ENCODE measurements at regions not wholly inside any gene's neighbourhood (a gene's known extent, or its start where the extent isn't known, plus 50 kb on each side); places are given as distances from the start of the nearest gene placed in this dataset.
A peak's percentile ranks its signal among the peaks of the same experiment; 100 is the strongest.

DNA sequence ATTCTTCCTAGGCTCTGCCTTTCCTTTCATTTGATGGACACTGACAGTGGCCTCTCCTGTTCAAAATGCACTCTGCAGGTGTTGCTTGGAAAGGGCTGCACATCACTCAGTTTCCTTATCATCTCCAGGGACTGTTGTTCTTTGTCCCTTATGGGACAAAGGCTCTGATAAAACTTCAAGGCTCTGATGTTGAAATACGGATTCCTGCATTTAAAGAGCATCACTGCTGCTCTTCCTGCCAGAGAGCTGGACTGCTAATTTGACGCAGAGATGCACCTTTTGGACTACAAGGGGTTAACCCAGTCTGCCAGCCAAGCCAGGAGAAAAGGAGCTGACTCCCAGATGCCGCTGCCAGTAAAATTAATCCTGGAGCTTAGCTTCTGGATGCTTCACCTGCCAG lies 952.1 kb downstream of the DIAPH3 start:
- WGBS, 4 donors: 79 to 94% (median 88%) methylated on average over 2 to 3 of the region's 3 CpGs
- Histone ChIP-seq H3K4me1 (no peaks in the 10 kb centered on the region), H3K36me3 (no peaks in the 10 kb centered on the region), H3K4me3 (no peak overlapping the region), H3K27ac (no peak overlapping the region), H3K27me3 (no peaks in the 10 kb centered on the region), H3K9me3 (no peaks in the 10 kb centered on the region)
- ATAC-seq (no peak), DNase-seq (no peak)
- TF ChIP-seq, protein P1, sequence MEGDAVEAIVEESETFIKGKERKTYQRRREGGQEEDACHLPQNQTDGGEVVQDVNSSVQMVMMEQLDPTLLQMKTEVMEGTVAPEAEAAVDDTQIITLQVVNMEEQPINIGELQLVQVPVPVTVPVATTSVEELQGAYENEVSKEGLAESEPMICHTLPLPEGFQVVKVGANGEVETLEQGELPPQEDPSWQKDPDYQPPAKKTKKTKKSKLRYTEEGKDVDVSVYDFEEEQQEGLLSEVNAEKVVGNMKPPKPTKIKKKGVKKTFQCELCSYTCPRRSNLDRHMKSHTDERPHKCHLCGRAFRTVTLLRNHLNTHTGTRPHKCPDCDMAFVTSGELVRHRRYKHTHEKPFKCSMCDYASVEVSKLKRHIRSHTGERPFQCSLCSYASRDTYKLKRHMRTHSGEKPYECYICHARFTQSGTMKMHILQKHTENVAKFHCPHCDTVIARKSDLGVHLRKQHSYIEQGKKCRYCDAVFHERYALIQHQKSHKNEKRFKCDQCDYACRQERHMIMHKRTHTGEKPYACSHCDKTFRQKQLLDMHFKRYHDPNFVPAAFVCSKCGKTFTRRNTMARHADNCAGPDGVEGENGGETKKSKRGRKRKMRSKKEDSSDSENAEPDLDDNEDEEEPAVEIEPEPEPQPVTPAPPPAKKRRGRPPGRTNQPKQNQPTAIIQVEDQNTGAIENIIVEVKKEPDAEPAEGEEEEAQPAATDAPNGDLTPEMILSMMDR (IDR thresholded peaks at IDR 0.05): no peak
- intact Hi-C loops (cut with DNase I): no loop called here

DNA sequence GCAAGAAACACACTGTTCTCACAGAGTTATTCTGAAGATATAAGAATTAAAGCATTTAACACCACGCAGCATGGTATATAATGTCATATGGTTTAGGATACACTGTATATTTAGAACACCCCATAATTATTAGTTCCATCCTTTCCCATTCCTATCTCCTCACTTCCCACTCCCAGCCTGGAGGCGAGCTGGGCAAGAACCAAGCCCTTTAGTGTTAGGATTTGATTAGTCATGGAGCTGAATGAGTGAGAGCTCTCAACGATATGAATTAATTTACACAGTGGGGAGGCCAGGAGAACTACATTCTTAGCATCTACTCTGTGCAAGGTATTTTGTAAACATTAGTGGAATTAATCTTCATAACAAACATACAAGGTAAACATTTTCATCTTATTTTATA lies 934.3 kb downstream of the DIAPH3 start:
- no peaks in the 10 kb centered on the region for H3K36me3 ChIP-seq
- intact Hi-C loops (cut with DNase I): no loop called here
- no peaks in the 10 kb centered on the region for H3K27me3 ChIP-seq
- no peak for ATAC-seq
- H3K9me3 ChIP-seq: no peaks in the 10 kb centered on the region
- no peak for TF ChIP-seq POLR2A (IDR thresholded peaks at IDR 0.05)
- TF ChIP-seq, protein P1 (IDR thresholded peaks at IDR 0.05): no peak
- no peak for DNase-seq
- no peak overlapping the region for H3K27ac ChIP-seq
- no peaks in the 10 kb centered on the region for H3K4me1 ChIP-seq
- H3K4me3 ChIP-seq: no peak overlapping the region
- WGBS, 4 donors: 93 to 96% (median 95%) methylated on average over 3 of the region's 3 CpGs

DNA sequence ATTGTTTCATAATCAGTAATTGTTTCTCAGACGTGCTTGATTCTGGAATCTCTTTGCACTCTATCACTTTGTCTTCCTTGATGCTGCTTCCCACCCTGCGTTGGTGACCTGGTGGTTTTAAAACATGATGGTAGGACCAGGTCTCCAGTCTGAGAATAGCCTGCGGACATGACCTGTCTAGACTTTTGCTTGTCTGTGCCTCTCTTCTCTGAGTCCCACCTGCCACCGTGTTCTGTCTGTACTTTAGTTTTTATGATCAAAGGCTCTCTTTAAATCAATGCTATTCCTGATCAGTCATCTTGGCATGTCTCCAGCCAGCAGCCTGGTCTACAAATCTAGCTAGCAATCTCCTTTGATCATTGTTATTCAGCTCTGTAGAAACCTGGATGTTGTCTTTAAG lies 933.9 kb downstream of the DIAPH3 start:
- ATAC-seq (no peak), DNase-seq (peak in 1 of 5 donors; percentile 9)
- no peaks in the 10 kb centered on the region for H3K9me3 ChIP-seq
- H3K4me1 ChIP-seq: no peaks in the 10 kb centered on the region
- H3K36me3 ChIP-seq: no peaks in the 10 kb centered on the region
- no peaks in the 10 kb centered on the region for H3K27me3 ChIP-seq
- WGBS, 4 donors: 86 to 92% (median 89%) methylated on average over 4 of the region's 4 CpGs
- TF ChIP-seq POLR2A (IDR thresholded peaks at IDR 0.05): no peak
- TF ChIP-seq, protein P1 (IDR thresholded peaks at IDR 0.05): no peak
- H3K27ac ChIP-seq: no peak overlapping the region
- intact Hi-C loops (cut with DNase I): no loop called here
- no peak overlapping the region for H3K4me3 ChIP-seq

DNA sequence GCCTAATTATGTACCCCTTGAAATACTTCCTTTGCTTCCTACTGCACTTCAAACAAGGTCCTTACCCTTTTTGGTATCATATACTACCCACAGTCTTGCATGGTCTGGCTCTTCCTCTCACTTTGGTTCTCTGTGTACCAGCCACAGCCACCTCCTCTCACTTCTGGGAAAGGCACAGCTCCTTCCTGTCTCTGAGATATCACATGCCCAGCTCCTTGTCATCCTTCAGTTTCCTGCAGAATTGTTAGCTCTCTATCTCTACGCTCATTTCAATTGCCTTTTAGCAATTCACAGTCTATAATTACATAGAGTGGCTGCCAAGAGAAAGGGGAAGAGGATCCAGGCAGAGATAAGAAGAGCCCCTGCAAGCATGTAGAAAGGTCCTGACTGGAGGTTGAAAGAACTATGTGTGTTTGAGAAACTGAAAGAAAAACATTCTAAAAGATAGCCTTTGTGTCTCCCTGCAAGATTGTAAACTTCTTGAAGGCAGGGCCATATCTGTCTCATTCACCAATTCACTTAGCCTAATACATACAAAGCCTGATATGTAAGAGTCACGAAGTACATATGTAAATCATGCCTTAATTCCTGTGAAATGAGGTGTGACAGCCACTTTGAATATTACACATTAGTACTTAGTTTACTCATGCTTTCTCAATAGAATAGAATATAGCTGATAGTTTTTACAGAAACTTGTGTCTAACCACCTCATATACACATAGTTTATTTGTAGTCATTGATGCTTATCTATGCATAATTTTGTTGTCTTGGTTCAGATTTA lies 933.1 kb downstream of the DIAPH3 start:
- 60 to 80% (median 75%) methylated on average over 2 of the region's 2 CpGs for WGBS, 4 donors
- ATAC-seq (no peak), DNase-seq (no peak)
- intact Hi-C loops (cut with DNase I): no loop called here
- Histone ChIP-seq H3K9me3 (no peaks in the 10 kb centered on the region), H3K27ac (no peak overlapping the region), H3K4me1 (no peaks in the 10 kb centered on the region), H3K27me3 (no peaks in the 10 kb centered on the region), H3K36me3 (no peaks in the 10 kb centered on the region), H3K4me3 (no peak overlapping the region)
- TF ChIP-seq, protein P1 (IDR thresholded peaks at IDR 0.05): no peak
- no peak for TF ChIP-seq POLR2A (IDR thresholded peaks at IDR 0.05)

Measured in heart left ventricle (tissue), 16 donors.